Superior temporal gyrus (tissue), 1 donor: ENCODE measurements at regions not wholly inside any gene's neighbourhood (a gene's known extent, or its start where the extent isn't known, plus 50 kb on each side); places are given as distances from the start of the nearest gene placed in this dataset.

Experiments used
- DNase-seq: peaks from one replicate; pipeline ENCODE4 v3.0.0-alpha.2; 2016; ENCODE audit errors: extremely low spot score

- peak; percentile 26 for DNase-seq
Observed at GRCh38 chr14:58846682-58847465, 209.1 kb downstream of the DACT1 start.

GRCh38 chr14:58848365-58848764, 210.6 kb downstream of the DACT1 start:
- no peak for DNase-seq

GRCh38 chr14:58849601-58850000, 211.8 kb downstream of the DACT1 start:
- no peak for DNase-seq

- DNase-seq, result no peak
Observed at GRCh38 chr14:58850011-58850410, 212.2 kb downstream of the DACT1 start.

GRCh38 chr14:58861586-58861985, 223.8 kb downstream of the DACT1 start:
- no peak for DNase-seq

GRCh38 chr14:58862416-58863160, 224.8 kb downstream of the DACT1 start:
- no peak for DNase-seq

GRCh38 chr14:58863661-58864345, 226.0 kb downstream of the DACT1 start:
- no peak for DNase-seq

GRCh38 chr14:58864751-58865513, 227.2 kb downstream of the DACT1 start:
- peak; percentile 51 for DNase-seq

- DNase-seq, result peak; percentile 62
Observed at GRCh38 chr14:58865514-58866281, 227.9 kb downstream of the DACT1 start.

- DNase-seq, result no peak
Observed at GRCh38 chr14:58866391-58866790, 228.6 kb downstream of the DACT1 start.

- DNase-seq, result no peak
Observed at GRCh38 chr14:58870961-58871360, 233.2 kb downstream of the DACT1 start.

- no peak for DNase-seq
Observed at GRCh38 chr14:58871573-58871972, 233.8 kb downstream of the DACT1 start.

GRCh38 chr14:58872061-58872460, 234.3 kb downstream of the DACT1 start:
- no peak for DNase-seq

GRCh38 chr14:58873228-58873953, 235.6 kb downstream of the DACT1 start:
- DNase-seq, result no peak

- DNase-seq, result no peak
Observed at GRCh38 chr14:58875613-58876012, 237.9 kb downstream of the DACT1 start.

- no peak for DNase-seq
Observed at GRCh38 chr14:58876608-58877007, 238.8 kb downstream of the DACT1 start.

GRCh38 chr14:58878439-58879139, 240.8 kb downstream of the DACT1 start:
- no peak for DNase-seq

- no peak for DNase-seq
Observed at GRCh38 chr14:58881433-58881832, 243.7 kb downstream of the DACT1 start.

GRCh38 chr14:58882577-58883018, 244.8 kb downstream of the DACT1 start:
- no peak for DNase-seq

- DNase-seq, result no peak
Observed at GRCh38 chr14:58884442-58884841, 246.7 kb downstream of the DACT1 start.
